Astrocyte of the cerebellum (primary cell): ENCODE measurements at regions not wholly inside any gene's neighbourhood (a gene's known extent, or its start where the extent isn't known, plus 50 kb on each side); places are given as distances from the start of the nearest gene placed in this dataset.

ENCODE experiments used
- DNase-seq: peaks from one replicate; pipeline ENCODE4 v3.0.0-alpha.2; 2011; ENCODE audit warnings: low read depth
- H3K4me3 ChIP-seq: 2 replicates; pipeline ENCODE4 v1.5.1; 2011; ENCODE audit warnings: mild to moderate bottlenecking, low read depth, low read length, moderate library complexity
- in situ Hi-C: cut with HindIII; loops from 2 replicates; pipeline ENCODE4 v1.10.0; 2017; ENCODE audit warnings: low sequenced_read_pairs
- TF ChIP-seq, protein P1 (sequence below): IDR thresholded peaks from 2 replicates; pipeline ENCODE4 v1.5.1; 2012; ENCODE audit warnings: low read length, low read depth, moderate library complexity, mild to moderate bottlenecking; ENCODE audit errors: missing control alignments

DNA sequence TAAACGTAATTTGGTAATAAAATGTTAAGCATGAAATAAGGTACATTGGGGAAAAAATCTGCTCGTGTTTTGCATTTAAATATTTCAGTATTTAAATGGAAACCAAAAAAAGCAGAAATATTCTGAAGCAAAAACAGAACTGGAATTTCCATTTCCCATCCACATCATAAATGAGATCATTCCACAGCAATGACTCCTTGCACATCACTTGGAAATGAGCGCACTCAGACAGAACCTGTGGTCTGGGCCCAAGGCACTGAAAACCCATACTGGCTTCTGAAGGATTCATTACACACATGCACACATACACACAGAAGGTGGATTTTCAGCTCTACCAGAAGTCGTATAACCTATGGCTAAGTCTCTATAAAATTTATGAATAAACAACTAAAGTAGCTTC lies 174.8 kb downstream of the IBTK start:
- peak; percentile 36 for DNase-seq
- H3K4me3 ChIP-seq: no peak overlapping the region
- in situ Hi-C loops: no loop called here
- TF ChIP-seq, protein P1, sequence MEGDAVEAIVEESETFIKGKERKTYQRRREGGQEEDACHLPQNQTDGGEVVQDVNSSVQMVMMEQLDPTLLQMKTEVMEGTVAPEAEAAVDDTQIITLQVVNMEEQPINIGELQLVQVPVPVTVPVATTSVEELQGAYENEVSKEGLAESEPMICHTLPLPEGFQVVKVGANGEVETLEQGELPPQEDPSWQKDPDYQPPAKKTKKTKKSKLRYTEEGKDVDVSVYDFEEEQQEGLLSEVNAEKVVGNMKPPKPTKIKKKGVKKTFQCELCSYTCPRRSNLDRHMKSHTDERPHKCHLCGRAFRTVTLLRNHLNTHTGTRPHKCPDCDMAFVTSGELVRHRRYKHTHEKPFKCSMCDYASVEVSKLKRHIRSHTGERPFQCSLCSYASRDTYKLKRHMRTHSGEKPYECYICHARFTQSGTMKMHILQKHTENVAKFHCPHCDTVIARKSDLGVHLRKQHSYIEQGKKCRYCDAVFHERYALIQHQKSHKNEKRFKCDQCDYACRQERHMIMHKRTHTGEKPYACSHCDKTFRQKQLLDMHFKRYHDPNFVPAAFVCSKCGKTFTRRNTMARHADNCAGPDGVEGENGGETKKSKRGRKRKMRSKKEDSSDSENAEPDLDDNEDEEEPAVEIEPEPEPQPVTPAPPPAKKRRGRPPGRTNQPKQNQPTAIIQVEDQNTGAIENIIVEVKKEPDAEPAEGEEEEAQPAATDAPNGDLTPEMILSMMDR: no peak

DNA sequence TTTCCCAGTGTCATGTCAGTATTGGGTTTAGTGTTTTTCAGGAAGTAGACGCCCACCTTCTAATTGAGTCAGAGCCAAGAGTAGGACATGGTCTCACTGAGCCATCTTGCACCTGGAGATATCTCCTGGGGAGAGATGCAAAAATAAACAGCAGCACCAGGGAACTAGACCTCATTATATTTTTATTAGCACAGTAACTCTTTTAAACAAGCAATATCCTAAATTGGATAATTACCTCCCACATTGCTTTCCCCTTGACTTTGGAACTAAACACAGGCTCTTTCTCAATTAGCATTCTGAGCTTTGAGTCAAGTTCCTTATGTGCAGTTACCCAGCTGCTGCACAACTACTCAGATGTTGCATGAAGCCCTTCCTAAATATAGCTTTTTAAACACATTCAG lies 175.4 kb downstream of the IBTK start:
- TF ChIP-seq, protein P1: no peak
- in situ Hi-C loops: no loop called here

DNA sequence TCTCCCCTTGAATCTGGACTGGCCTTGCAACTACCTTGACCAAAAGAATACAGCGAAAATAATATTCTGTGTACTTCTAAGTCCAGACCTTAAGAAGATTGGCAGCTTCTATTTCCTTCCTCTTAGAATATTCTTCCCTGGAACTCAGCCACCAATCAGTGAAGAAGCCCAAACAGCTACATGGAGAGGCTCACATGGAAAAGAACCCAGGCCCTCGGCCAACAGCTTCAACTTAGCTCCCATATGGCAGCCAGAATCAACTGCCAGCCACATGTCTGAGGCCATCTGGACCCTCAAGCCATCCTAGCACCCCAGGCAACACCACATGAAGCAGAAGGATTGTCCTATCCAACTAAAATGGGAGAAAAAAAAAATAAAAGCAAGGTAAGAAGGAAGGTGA lies 178.8 kb downstream of the IBTK start:
- TF ChIP-seq, protein P1: no peak
- in situ Hi-C loops: no loop called here
- no peak for DNase-seq
- no peak overlapping the region for H3K4me3 ChIP-seq

More for the DNA sequence above, 175.4 kb downstream of the IBTK start:
- no peak for DNase-seq
- no peak overlapping the region for H3K4me3 ChIP-seq

DNA sequence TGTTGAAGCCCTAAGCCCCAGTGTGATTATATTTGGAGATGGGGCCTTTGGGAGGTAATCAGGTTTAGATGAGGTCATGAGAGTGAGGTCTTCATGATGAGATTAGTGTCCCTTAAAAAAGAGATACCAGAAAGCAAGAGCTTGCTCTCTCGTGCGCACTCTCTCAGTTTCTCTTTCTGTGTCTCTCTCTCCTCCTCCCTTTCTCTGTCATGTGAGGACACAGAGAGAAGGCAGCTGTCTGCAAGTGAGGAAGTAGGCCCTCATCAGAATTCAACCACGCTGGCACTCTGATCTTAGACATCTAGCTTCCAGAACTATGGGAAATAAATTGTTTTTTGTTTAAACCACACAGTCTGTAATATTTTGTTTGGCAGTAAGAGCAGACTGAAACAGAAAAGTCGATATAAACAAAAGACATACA lies 180.5 kb downstream of the IBTK start:
- no peak for DNase-seq
- TF ChIP-seq, protein P1: no peak
- no peak overlapping the region for H3K4me3 ChIP-seq
- in situ Hi-C loops: no loop called here

DNA sequence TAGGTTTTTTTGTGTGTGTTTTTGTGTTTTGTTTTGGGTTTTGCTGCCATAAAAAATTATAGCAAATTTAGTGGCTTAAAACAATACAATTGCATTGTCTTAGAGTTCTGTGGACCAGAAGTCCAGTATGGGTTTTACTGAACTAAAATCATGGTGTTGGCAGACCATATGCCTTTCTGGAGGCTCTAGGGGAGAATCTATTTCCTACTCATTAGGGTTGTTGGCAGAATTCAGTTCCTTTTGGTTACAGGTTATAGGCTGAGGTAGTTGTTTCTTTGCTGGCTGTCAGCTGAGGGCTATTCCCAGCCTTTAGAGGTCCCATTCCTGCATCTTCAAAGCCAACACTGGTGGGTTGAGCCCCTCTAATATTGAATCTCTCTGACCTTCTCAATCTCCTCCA lies 181.3 kb downstream of the IBTK start:
- TF ChIP-seq, protein P1: no peak
- in situ Hi-C loops: no loop called here
- no peak overlapping the region for H3K4me3 ChIP-seq
- no peak for DNase-seq

DNA sequence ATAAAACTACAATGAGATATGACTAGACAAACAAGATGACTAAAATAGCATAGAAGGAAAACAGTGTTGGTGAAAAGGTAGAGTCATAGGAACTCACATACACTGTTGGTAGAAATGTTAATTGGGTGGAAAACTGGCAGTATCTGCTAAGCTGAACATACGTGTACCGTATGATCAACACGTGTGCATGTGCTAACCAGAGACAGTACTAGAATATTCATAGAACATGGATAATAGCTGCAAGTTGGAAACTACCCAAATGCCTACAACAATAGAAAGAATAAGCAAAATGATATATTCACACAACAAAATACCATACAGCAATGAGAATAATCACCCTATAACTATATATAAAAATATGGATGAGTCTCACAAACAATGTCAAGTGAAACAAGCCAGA lies 184.0 kb downstream of the IBTK start:
- TF ChIP-seq, protein P1: no peak
- no peak overlapping the region for H3K4me3 ChIP-seq
- DNase-seq: no peak
- in situ Hi-C loops: no loop called here

DNA sequence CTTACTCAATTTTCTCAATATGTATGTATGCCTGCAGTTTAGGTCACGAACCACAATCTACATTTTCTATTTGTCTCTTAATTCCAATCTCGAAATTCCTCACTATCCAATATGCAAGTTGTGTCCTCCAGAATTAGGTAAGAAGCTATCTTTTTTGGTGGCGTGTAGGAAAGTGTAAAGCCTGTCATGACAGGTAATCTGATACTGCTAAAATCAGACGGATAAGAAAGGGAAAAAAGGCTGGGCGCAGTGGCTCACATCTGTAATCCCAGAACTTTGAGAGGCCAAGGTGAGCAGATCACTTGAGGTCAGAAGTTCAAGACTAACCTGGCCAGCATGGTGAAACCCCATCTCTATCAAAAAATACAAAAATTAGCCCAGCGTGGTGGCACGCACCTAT lies 185.3 kb downstream of the IBTK start:
- TF ChIP-seq, protein P1: no peak
- in situ Hi-C loops: no loop called here
- H3K4me3 ChIP-seq: no peak overlapping the region
- DNase-seq: no peak
